GM23248 (cell line): ENCODE measurements at regions not wholly inside any gene's neighbourhood (a gene's known extent, or its start where the extent isn't known, plus 50 kb on each side); places are given as distances from the start of the nearest gene placed in this dataset.
"Not testable (repeated sequence)": the region's sequence is repeated elsewhere in the genome, so short reads cannot be mapped to it uniquely, and the experiment has no call there.

Experiments used
- DNase-seq: peaks from one replicate; pipeline ENCODE4 v3.0.0-alpha.2; 2015
- H2AFZ ChIP-seq: fragments of 200-600 bp; sonication (generic); 2 replicates; pipeline ENCODE4 v1.6.1; 2016; ENCODE audit warnings: antibody characterized with exemption
- H3F3A ChIP-seq: fragments of 200-600 bp; sonication (generic); 2 replicates; pipeline ENCODE4 v1.6.1; 2016; ENCODE audit warnings: mild to moderate bottlenecking, antibody characterized with exemption, mixed run types; ENCODE audit not compliant: insufficient read depth
- H3K27ac ChIP-seq: fragments of 200-600 bp; sonication (generic); 2 replicates; pipeline ENCODE4 v1.5.1; 2016; ENCODE audit warnings: mild to moderate bottlenecking
- H3K27me3 ChIP-seq: fragments of 200-600 bp; sonication (generic); replicated peaks from 2 replicates; pipeline ENCODE4 v1.6.1; 2016; ENCODE audit warnings: mild to moderate bottlenecking; ENCODE audit not compliant: insufficient read depth
- H3K36me3 ChIP-seq: fragments of 200-600 bp; sonication (generic); 2 replicates; pipeline ENCODE4 v1.6.1; 2016; ENCODE audit warnings: low read depth, mild to moderate bottlenecking
- H3K4me1 ChIP-seq: fragments of 200-600 bp; sonication (generic); 2 replicates; pipeline ENCODE4 v1.6.1; 2016; ENCODE audit warnings: mild to moderate bottlenecking; ENCODE audit not compliant: insufficient read depth
- H3K4me2 ChIP-seq: fragments of 200-600 bp; sonication (generic); one replicate; pipeline ENCODE4 v1.6.1; 2016; ENCODE audit warnings: mild to moderate bottlenecking; ENCODE audit not compliant: unreplicated experiment
- H3K4me3 ChIP-seq: fragments of 200-600 bp; sonication (generic); 2 replicates; pipeline ENCODE4 v1.5.1; 2016; ENCODE audit warnings: mild to moderate bottlenecking
- H3K79me2 ChIP-seq: fragments of 200-600 bp; sonication (generic); 2 replicates; pipeline ENCODE4 v1.6.1; 2016; ENCODE audit warnings: mild to moderate bottlenecking; ENCODE audit not compliant: insufficient read depth
- H3K9ac ChIP-seq: fragments of 200-600 bp; sonication (generic); 2 replicates; pipeline ENCODE4 v1.6.1; 2016; ENCODE audit warnings: mild to moderate bottlenecking
- H3K9me2 ChIP-seq: fragments of 200-600 bp; sonication (generic); 2 replicates; pipeline ENCODE4 v1.6.1; 2016; ENCODE audit warnings: mixed run types, mild to moderate bottlenecking, moderate library complexity; ENCODE audit not compliant: insufficient read depth
- H3K9me3 ChIP-seq: fragments of 200-600 bp; sonication (generic); one replicate; pipeline ENCODE4 v1.6.1; 2017; ENCODE audit warnings: low read depth
- H4K20me1 ChIP-seq: fragments of 200-600 bp; sonication (generic); 2 replicates; pipeline ENCODE4 v1.6.0; 2016; ENCODE audit not compliant: insufficient read depth
- EZH2 ChIP-seq: fragments of 200-600 bp; sonication (generic); IDR thresholded peaks from 2 replicates; pipeline ENCODE4 v1.6.1; 2018; ENCODE audit warnings: antibody characterized with exemption, mild to moderate bottlenecking; ENCODE audit not compliant: insufficient read depth, poor library complexity, severe bottlenecking
- EZH2phosphoT487 ChIP-seq: fragments of 200-600 bp; sonication (generic); IDR thresholded peaks from 2 replicates; pipeline ENCODE4 v1.6.1; 2018; ENCODE audit warnings: antibody characterized with exemption, moderate library complexity, mild to moderate bottlenecking, low read depth; ENCODE audit not compliant: insufficient read depth
- WGBS, 2 experiments: methylation state at CpG; one replicate each; pipeline ENCODE4 v1.1.6; 2015 to 2017; ENCODE audit warnings: low lambda C conversion rate in 2 of 2, low coverage in 1 of 2; ENCODE audit errors: missing lambda C conversion rate in 2 of 2; 5-methylcytosine and 5-hydroxymethylcytosine counted together
- in situ Hi-C: fragments of 300-500 bp; cut with MboI; formaldehyde crosslinking; loops from 2 replicates; pipeline ENCODE4 v1.15.0; 2020

GRCh38 chr5:30380228-30380627 is 813.3 kb upstream of the CDH6 start:
- H3K27ac ChIP-seq: no peak overlapping the region
- H3F3A ChIP-seq: no peaks in the 10 kb centered on the region
- no peaks in the 10 kb centered on the region for H3K27me3 ChIP-seq
- no peak for DNase-seq
- H4K20me1 ChIP-seq: no peaks in the 10 kb centered on the region
- in situ Hi-C loops: no loop called here
- no peaks in the 10 kb centered on the region for H3K4me1 ChIP-seq
- no peak overlapping the region for H3K4me2 ChIP-seq
- H2AFZ ChIP-seq: no peak overlapping the region
- no peaks in the 10 kb centered on the region for H3K9me2 ChIP-seq
- WGBS, 2 experiments: 16 to 20% methylated on average over 4 of the region's 4 CpGs
- no peaks in the 10 kb centered on the region for H3K36me3 ChIP-seq
- H3K79me2 ChIP-seq: no peaks in the 10 kb centered on the region
- no peak overlapping the region for H3K9ac ChIP-seq
- no peaks in the 10 kb centered on the region for H3K9me3 ChIP-seq
- H3K4me3 ChIP-seq: no peak overlapping the region
- TF ChIP-seq EZH2phosphoT487: no peak
- no peak for TF ChIP-seq EZH2

GRCh38 chr5:30376848-30377247 is 816.6 kb upstream of the CDH6 start:
- no peaks in the 10 kb centered on the region for H3F3A ChIP-seq
- H3K79me2 ChIP-seq: no peaks in the 10 kb centered on the region
- H3K9me3 ChIP-seq: no peaks in the 10 kb centered on the region
- no peak overlapping the region for H3K4me2 ChIP-seq
- H3K36me3 ChIP-seq: no peaks in the 10 kb centered on the region
- in situ Hi-C loops: no loop called here
- no peak overlapping the region for H3K9ac ChIP-seq
- no peak overlapping the region for H3K27ac ChIP-seq
- no peaks in the 10 kb centered on the region for H4K20me1 ChIP-seq
- 4 to 13% methylated on average over 3 of the region's 3 CpGs for WGBS, 2 experiments
- no peak overlapping the region for H2AFZ ChIP-seq
- no peak overlapping the region for H3K4me3 ChIP-seq
- TF ChIP-seq EZH2 (no peak), EZH2phosphoT487 (no peak)
- DNase-seq: no peak
- no peaks in the 10 kb centered on the region for H3K4me1 ChIP-seq
- H3K27me3 ChIP-seq: no peaks in the 10 kb centered on the region
- H3K9me2 ChIP-seq: no peaks in the 10 kb centered on the region

GRCh38 chr5:30368064-30368463 is 825.4 kb upstream of the CDH6 start:
- no peak for DNase-seq
- 16 to 19% methylated on average over 4 of the region's 4 CpGs for WGBS, 2 experiments

GRCh38 chr5:30365031-30365430 is 828.5 kb upstream of the CDH6 start:
- H3K4me2 ChIP-seq, H4K20me1 ChIP-seq, H3K27ac ChIP-seq, H3K9ac ChIP-seq, H3K36me3 ChIP-seq, H2AFZ ChIP-seq, in situ Hi-C loops, H3K27me3 ChIP-seq, H3K79me2 ChIP-seq, H3F3A ChIP-seq, H3K9me2 ChIP-seq, H3K9me3 ChIP-seq, H3K4me1 ChIP-seq, H3K4me3 ChIP-seq, DNase-seq: not testable (repeated sequence)
- WGBS, 2 experiments: 53 to 57% methylated on average over 8 of the region's 8 CpGs

More at GRCh38 chr5:30368064-30368463, 825.4 kb upstream of the CDH6 start:
- TF ChIP-seq EZH2phosphoT487: no peak
- no peak for TF ChIP-seq EZH2
- no peaks in the 10 kb centered on the region for H3F3A ChIP-seq
- no peaks in the 10 kb centered on the region for H3K79me2 ChIP-seq
- in situ Hi-C loops: no loop called here
- no peaks in the 10 kb centered on the region for H3K36me3 ChIP-seq
- no peaks in the 10 kb centered on the region for H3K4me1 ChIP-seq
- H3K9me3 ChIP-seq: no peaks in the 10 kb centered on the region
- H3K27ac ChIP-seq: no peak overlapping the region
- no peak overlapping the region for H2AFZ ChIP-seq
- no peaks in the 10 kb centered on the region for H3K9me2 ChIP-seq
- no peak overlapping the region for H3K4me2 ChIP-seq
- H4K20me1 ChIP-seq: no peaks in the 10 kb centered on the region
- no peak overlapping the region for H3K4me3 ChIP-seq
- no peaks in the 10 kb centered on the region for H3K27me3 ChIP-seq
- H3K9ac ChIP-seq: no peak overlapping the region

GRCh38 chr5:30357371-30357770 is 836.1 kb upstream of the CDH6 start:
- no peak overlapping the region for H3K9ac ChIP-seq
- no peaks in the 10 kb centered on the region for H3K4me1 ChIP-seq
- H3K27ac ChIP-seq: no peak overlapping the region
- no peak overlapping the region for H3K4me3 ChIP-seq
- no peak for DNase-seq
- no peaks in the 10 kb centered on the region for H3K9me3 ChIP-seq
- no peak overlapping the region for H3K4me2 ChIP-seq
- in situ Hi-C loops: no loop called here
- TF ChIP-seq EZH2 (no peak), EZH2phosphoT487 (no peak)
- H3K36me3 ChIP-seq: no peaks in the 10 kb centered on the region
- no peaks in the 10 kb centered on the region for H3K27me3 ChIP-seq
- WGBS, 2 experiments: 9 to 23% methylated on average over 1 of the region's 1 CpG
- no peak overlapping the region for H2AFZ ChIP-seq
- H4K20me1 ChIP-seq: no peaks in the 10 kb centered on the region
- H3K79me2 ChIP-seq: no peaks in the 10 kb centered on the region
- H3F3A ChIP-seq: no peaks in the 10 kb centered on the region
- H3K9me2 ChIP-seq: no peaks in the 10 kb centered on the region
